ENCODE measurements at regions not wholly inside any gene's neighbourhood (a gene's known extent, or its start where the extent isn't known, plus 50 kb on each side); places are given as distances from the start of the nearest gene placed in this dataset.
A peak's percentile ranks its signal among the peaks of the same experiment; 100 is the strongest.

GRCh38 chr2:160838147-160838546 lies 322.1 kb upstream of the TANK start:
- H3K27me3 Mint-ChIP-seq = peaks cover 26 to 46% of the 10 kb centered on the region in 2 donors
- H3K4me1 Mint-ChIP-seq (ENCODE audit: low read depth in 2 of 2) = no peaks in the 10 kb centered on the region
- ATAC-seq (replicated peaks) (no peak), DNase-seq (no peak)
- no peaks in the 10 kb centered on the region for H3K36me3 Mint-ChIP-seq (ENCODE audit: insufficient read depth)
- H3K9me3 Mint-ChIP-seq = peaks cover 0 to 6% of the 10 kb centered on the region in 2 donors
- no peak overlapping the region for H3K4me3 Mint-ChIP-seq
- no peak overlapping the region for H3K27ac Mint-ChIP-seq

- no peak for ATAC-seq (replicated peaks)
- no peak overlapping the region for H3K4me3 Mint-ChIP-seq
Measured at GRCh38 chr2:160838691-160839090, 321.5 kb upstream of the TANK start.

GRCh38 chr2:160842286-160842685 lies 317.9 kb upstream of the TANK start:
- Mint-ChIP-seq H3K27ac (no peak overlapping the region), H3K27me3 (peaks cover 13 to 36% of the 10 kb centered on the region in 2 donors), H3K4me3 (no peak overlapping the region), H3K4me1 (ENCODE audit: low read depth in 2 of 2) (no peaks in the 10 kb centered on the region), H3K9me3 (peaks cover 0 to 6% of the 10 kb centered on the region in 2 donors), H3K36me3 (ENCODE audit: insufficient read depth) (no peaks in the 10 kb centered on the region)
- ATAC-seq (replicated peaks) (no peak), DNase-seq (no peak)

More at GRCh38 chr2:160838691-160839090, 321.5 kb upstream of the TANK start:
- no peak for DNase-seq
- Mint-ChIP-seq H3K9me3 (peaks cover 0 to 6% of the 10 kb centered on the region in 2 donors), H3K4me1 (ENCODE audit: low read depth in 2 of 2) (no peaks in the 10 kb centered on the region), H3K27ac (no peak overlapping the region), H3K27me3 (peaks cover 26 to 46% of the 10 kb centered on the region in 2 donors), H3K36me3 (ENCODE audit: insufficient read depth) (no peaks in the 10 kb centered on the region)

GRCh38 chr2:160859096-160859495 lies 301.1 kb upstream of the TANK start:
- Mint-ChIP-seq H3K27ac (no peak overlapping the region), H3K4me3 (no peak overlapping the region), H3K27me3 (peaks cover 9 to 30% of the 10 kb centered on the region in 2 donors), H3K4me1 (ENCODE audit: low read depth in 2 of 2) (peaks cover 0 to 4% of the 10 kb centered on the region in 2 donors), H3K36me3 (ENCODE audit: insufficient read depth) (no peaks in the 10 kb centered on the region), H3K9me3 (no peaks in the 10 kb centered on the region)
- ATAC-seq (replicated peaks) (peak; percentile 40), DNase-seq (no peak)

- H3K27ac Mint-ChIP-seq = no peak overlapping the region
- peaks cover 0 to 24% of the 10 kb centered on the region in 2 donors for H3K27me3 Mint-ChIP-seq
- no peaks in the 10 kb centered on the region for H3K36me3 Mint-ChIP-seq (ENCODE audit: insufficient read depth)
Measured at GRCh38 chr2:160862226-160862625, 298.0 kb upstream of the TANK start.

GRCh38 chr2:160868891-160869290 lies 291.3 kb upstream of the TANK start:
- H3K4me1 Mint-ChIP-seq (ENCODE audit: low read depth in 2 of 2) = no peaks in the 10 kb centered on the region
- ATAC-seq (replicated peaks) = no peak
- H3K27ac Mint-ChIP-seq = no peak overlapping the region
- H3K9me3 Mint-ChIP-seq = no peaks in the 10 kb centered on the region
- no peaks in the 10 kb centered on the region for H3K36me3 Mint-ChIP-seq (ENCODE audit: insufficient read depth)
- DNase-seq = no peak
- H3K27me3 Mint-ChIP-seq = peaks cover 10 to 16% of the 10 kb centered on the region in 2 donors
- H3K4me3 Mint-ChIP-seq = no peak overlapping the region

More at GRCh38 chr2:160862226-160862625, 298.0 kb upstream of the TANK start:
- DNase-seq = no peak
- Mint-ChIP-seq H3K4me1 (ENCODE audit: low read depth in 2 of 2) (peaks cover 0 to 4% of the 10 kb centered on the region in 2 donors), H3K9me3 (no peaks in the 10 kb centered on the region), H3K4me3 (no peak overlapping the region)
- no peak for ATAC-seq (replicated peaks)

GRCh38 chr2:160869411-160869810 lies 290.8 kb upstream of the TANK start:
- ATAC-seq (replicated peaks) = no peak
- H3K27ac Mint-ChIP-seq = no peak overlapping the region
- H3K4me3 Mint-ChIP-seq = no peak overlapping the region
- no peak for DNase-seq
- no peaks in the 10 kb centered on the region for H3K36me3 Mint-ChIP-seq (ENCODE audit: insufficient read depth)
- peaks cover 10 to 16% of the 10 kb centered on the region in 2 donors for H3K27me3 Mint-ChIP-seq
- H3K9me3 Mint-ChIP-seq = no peaks in the 10 kb centered on the region
- no peaks in the 10 kb centered on the region for H3K4me1 Mint-ChIP-seq (ENCODE audit: low read depth in 2 of 2)

- H3K27ac Mint-ChIP-seq = no peak overlapping the region
- no peak overlapping the region for H3K4me3 Mint-ChIP-seq
- DNase-seq = no peak
- peaks cover 10 to 18% of the 10 kb centered on the region in 2 donors for H3K27me3 Mint-ChIP-seq
- no peaks in the 10 kb centered on the region for H3K36me3 Mint-ChIP-seq (ENCODE audit: insufficient read depth)
- no peaks in the 10 kb centered on the region for H3K4me1 Mint-ChIP-seq (ENCODE audit: low read depth in 2 of 2)
- no peak for ATAC-seq (replicated peaks)
- no peaks in the 10 kb centered on the region for H3K9me3 Mint-ChIP-seq
Measured at GRCh38 chr2:160870729-160871465, 289.3 kb upstream of the TANK start.

GRCh38 chr2:160871953-160872352 lies 288.3 kb upstream of the TANK start:
- H3K27me3 Mint-ChIP-seq = peaks cover 10 to 25% of the 10 kb centered on the region in 2 donors
- no peaks in the 10 kb centered on the region for H3K9me3 Mint-ChIP-seq
- no peaks in the 10 kb centered on the region for H3K36me3 Mint-ChIP-seq (ENCODE audit: insufficient read depth)
- H3K4me3 Mint-ChIP-seq = no peak overlapping the region
- DNase-seq = no peak
- no peak for ATAC-seq (replicated peaks)
- no peaks in the 10 kb centered on the region for H3K4me1 Mint-ChIP-seq (ENCODE audit: low read depth in 2 of 2)
- no peak overlapping the region for H3K27ac Mint-ChIP-seq

GRCh38 chr2:160876029-160876428 lies 284.2 kb upstream of the TANK start:
- DNase-seq (no peak), ATAC-seq (replicated peaks) (no peak)
- no peaks in the 10 kb centered on the region for H3K9me3 Mint-ChIP-seq
- H3K36me3 Mint-ChIP-seq (ENCODE audit: insufficient read depth) = no peaks in the 10 kb centered on the region
- H3K4me3 Mint-ChIP-seq = no peak overlapping the region
- no peak overlapping the region for H3K27ac Mint-ChIP-seq
- no peaks in the 10 kb centered on the region for H3K4me1 Mint-ChIP-seq (ENCODE audit: low read depth in 2 of 2)
- H3K27me3 Mint-ChIP-seq = peaks cover 17 to 25% of the 10 kb centered on the region in 2 donors

- Mint-ChIP-seq H3K27ac (no peak overlapping the region), H3K4me1 (ENCODE audit: low read depth in 2 of 2) (no peaks in the 10 kb centered on the region), H3K27me3 (peaks cover 11 to 22% of the 10 kb centered on the region in 2 donors), H3K4me3 (no peak overlapping the region), H3K36me3 (ENCODE audit: insufficient read depth) (no peaks in the 10 kb centered on the region), H3K9me3 (no peaks in the 10 kb centered on the region)
- no peak for ATAC-seq (replicated peaks)
- no peak for DNase-seq
Measured at GRCh38 chr2:160876765-160877164, 283.5 kb upstream of the TANK start.

- H3K4me3 Mint-ChIP-seq = no peak overlapping the region
- peaks cover 11 to 15% of the 10 kb centered on the region in 2 donors for H3K27me3 Mint-ChIP-seq
- no peak overlapping the region for H3K27ac Mint-ChIP-seq
- ATAC-seq (replicated peaks) = no peak
- no peak for DNase-seq
- no peaks in the 10 kb centered on the region for H3K9me3 Mint-ChIP-seq
- no peaks in the 10 kb centered on the region for H3K4me1 Mint-ChIP-seq (ENCODE audit: low read depth in 2 of 2)
- H3K36me3 Mint-ChIP-seq (ENCODE audit: insufficient read depth) = no peaks in the 10 kb centered on the region
Measured at GRCh38 chr2:160878618-160879017, 281.6 kb upstream of the TANK start.

- Mint-ChIP-seq H3K27ac (no peak overlapping the region), H3K36me3 (ENCODE audit: insufficient read depth) (no peaks in the 10 kb centered on the region), H3K4me3 (no peak overlapping the region), H3K27me3 (peaks cover 6 to 10% of the 10 kb centered on the region in 2 donors), H3K4me1 (ENCODE audit: low read depth in 2 of 2) (no peaks in the 10 kb centered on the region), H3K9me3 (no peaks in the 10 kb centered on the region)
- ATAC-seq (replicated peaks) = no peak
- DNase-seq = no peak
Measured at GRCh38 chr2:160882906-160883305, 277.3 kb upstream of the TANK start.

GRCh38 chr2:160884056-160884455 lies 276.2 kb upstream of the TANK start:
- Mint-ChIP-seq H3K27ac (no peak overlapping the region), H3K4me1 (ENCODE audit: low read depth in 2 of 2) (no peaks in the 10 kb centered on the region), H3K27me3 (peaks cover 0 to 6% of the 10 kb centered on the region in 2 donors), H3K9me3 (no peaks in the 10 kb centered on the region), H3K36me3 (ENCODE audit: insufficient read depth) (no peaks in the 10 kb centered on the region), H3K4me3 (no peak overlapping the region)
- no peak for ATAC-seq (replicated peaks)
- no peak for DNase-seq

All from effector memory CD8-positive, alpha-beta T cell (primary cell).